H1 (cell line): ENCODE measurements at regions not wholly inside any gene's neighbourhood (a gene's known extent, or its start where the extent isn't known, plus 50 kb on each side); places are given as distances from the start of the nearest gene placed in this dataset.

Experiments used
- ATF2 ChIP-seq: IDR thresholded peaks from 2 replicates; pipeline ENCODE4 v1.6.1; 2012; ENCODE audit warnings: low read length, inconsistent platforms
- CTCF ChIP-seq, 3 experiments: IDR thresholded peaks; 1 replicate in 2 of 3; 2 replicates in 1 of 3; pipeline versions ENCODE4 v1.5.1 to v1.6.1; 2011; ENCODE audit warnings: low read length in 3 of 3, mild to moderate bottlenecking in 3 of 3, inconsistent platforms in 2 of 3, low read depth in 1 of 3, moderate library complexity in 1 of 3; ENCODE audit not compliant: insufficient read depth in 1 of 3; ENCODE audit errors: control extremely low read depth in 1 of 3
- EZH2 ChIP-seq: fragments of 200-600 bp; sonication (generic); IDR thresholded peaks from 2 replicates; pipeline ENCODE4 v1.7.1; 2012; ENCODE audit warnings: low read depth, mild to moderate bottlenecking, moderate library complexity, low read length, inconsistent platforms; ENCODE audit not compliant: severe bottlenecking
- TAF1 ChIP-seq: IDR thresholded peaks from 2 replicates; pipeline ENCODE4 v1.6.1; 2011; ENCODE audit warnings: mild to moderate bottlenecking, low read depth, low read length
- USF2 ChIP-seq: IDR thresholded peaks from 2 replicates; pipeline ENCODE4 v1.6.1; 2011; ENCODE audit warnings: low read length, improper control_type of control experiment

GRCh38 chr6:142013875-142014495, 118.7 kb upstream of the GJE1 start:
- TF ChIP-seq CTCF (IDR thresholded peaks at IDR 0.05; ENCODE audit: control extremely low read depth in 1 of 3, insufficient read depth in 1 of 3, low read depth in 1 of 3, low read length in 3 of 3): no peak
- TF ChIP-seq USF2: no peak
- no peak for TF ChIP-seq TAF1
- TF ChIP-seq ATF2: no peak
- TF ChIP-seq EZH2: no peak
